H1 (cell line): ENCODE measurements at regions not wholly inside any gene's neighbourhood (a gene's known extent, or its start where the extent isn't known, plus 50 kb on each side); places are given as distances from the start of the nearest gene placed in this dataset.

Experiments
- CTCF ChIA-PET: fragments of 300-600 bp; sonication (Branson Sonifier 250); formaldehyde crosslinking; loops from one replicate; lab custom pipeline; 2021; ENCODE audit not compliant: partially characterized antibody; lab: Charles Lee
- POLR2A ChIA-PET: fragments of 300-600 bp; sonication (Branson Sonifier 250); formaldehyde crosslinking; loops from one replicate; lab custom pipeline; 2021; ENCODE audit warnings: inconsistent platforms; ENCODE audit not compliant: partially characterized antibody; lab: Charles Lee
- DNase-seq, 2 experiments: peaks; one replicate each; pipeline versions ENCODE4 v3.0.0 to v3.0.0-alpha.2; 2010 to 2022; ENCODE audit warnings: low spot score in 2 of 2, low read depth in 1 of 2, mixed read lengths in 1 of 2
- FAIRE-seq: peaks from 2 replicates; lab custom pipeline; 2011; peaks lifted over from hg19 to GRCh38; lab: Jason Lieb, UNC
- H2AFZ ChIP-seq: 2 replicates; pipeline ENCODE4 v1.8.1; 2012; ENCODE audit warnings: low read length, inconsistent platforms
- H2AK5ac ChIP-seq: 2 replicates; pipeline ENCODE4 v1.6.1; 2013; ENCODE audit warnings: low read depth, low read length
- H2BK120ac ChIP-seq: replicated peaks from 2 replicates; pipeline ENCODE3; 2013; ENCODE audit warnings: low read depth, low read length, inconsistent platforms
- H2BK12ac ChIP-seq: 2 replicates; pipeline ENCODE4 v1.6.1; 2013; ENCODE audit warnings: low read depth, low read length
- H2BK15ac ChIP-seq: 2 replicates; pipeline ENCODE4 v1.6.1; 2013; ENCODE audit warnings: low read length
- H2BK20ac ChIP-seq: 2 replicates; pipeline ENCODE4 v1.6.1; 2013; ENCODE audit warnings: low read length
- H2BK5ac ChIP-seq: 2 replicates; pipeline ENCODE4 v1.6.1; 2013; ENCODE audit warnings: low read depth, low read length
- H3K14ac ChIP-seq: 2 replicates; pipeline ENCODE4 v1.6.1; 2013; ENCODE audit warnings: inconsistent platforms; ENCODE audit not compliant: insufficient read length
- H3K18ac ChIP-seq: 2 replicates; pipeline ENCODE4 v1.6.1; 2013; ENCODE audit warnings: low read length; ENCODE audit errors: extremely low read depth
- H3K23ac ChIP-seq: 2 replicates; pipeline ENCODE4 v1.6.1; 2013; ENCODE audit warnings: inconsistent platforms; ENCODE audit not compliant: insufficient read length
- H3K23me2 ChIP-seq: 2 replicates; pipeline ENCODE4 v1.6.1; 2013; ENCODE audit warnings: low read depth, low read length
- H3K27ac ChIP-seq: 2 replicates; pipeline ENCODE4 v1.6.1; 2011; ENCODE audit warnings: low read depth, low read length, inconsistent platforms
- H3K27me3 ChIP-seq, 4 experiments: replicated peaks in 1 of 4; 1 replicate in 1 of 4; 2 replicates in 3 of 4; pipeline versions ENCODE4 v1.6.1 to v1.8.1; 2011 to 2013; ENCODE audit warnings: low read length in 3 of 4, mild to moderate bottlenecking in 3 of 4, inconsistent platforms in 2 of 4, mixed read lengths in 2 of 4, moderate library complexity in 1 of 4; ENCODE audit not compliant: control insufficient read depth in 3 of 4, insufficient read depth in 3 of 4; ENCODE audit errors: extremely low read depth in 1 of 4
- H3K36me3 ChIP-seq, 4 experiments: 2 replicates each; pipeline versions ENCODE4 v1.6.1 to v1.8.1; 2011 to 2013; ENCODE audit warnings: mild to moderate bottlenecking in 4 of 4, low read length in 3 of 4, moderate library complexity in 2 of 4, control low read depth in 1 of 4, inconsistent platforms in 1 of 4; ENCODE audit not compliant: insufficient read depth in 4 of 4, control insufficient read depth in 2 of 4
- H3K4ac ChIP-seq: replicated peaks from 2 replicates; pipeline ENCODE3; 2013; ENCODE audit warnings: low read length, low read depth, mixed read lengths, inconsistent platforms; ENCODE audit not compliant: insufficient read length
- H3K4me1 ChIP-seq, 4 experiments: replicated peaks in 1 of 4; 1 replicate in 1 of 4; 2 replicates in 3 of 4; pipeline versions ENCODE4 v1.6.1 to v1.8.1; 2011 to 2013; ENCODE audit warnings: low read length in 3 of 4, inconsistent platforms in 2 of 4, mixed read lengths in 1 of 4; ENCODE audit not compliant: insufficient read depth in 4 of 4, control insufficient read depth in 3 of 4
- H3K4me2 ChIP-seq, 2 experiments: 2 replicates each; pipeline versions ENCODE4 v1.6.1 to v1.8.1; 2011 to 2013; ENCODE audit warnings: low read depth in 2 of 2, low read length in 2 of 2, control low read depth in 1 of 2, inconsistent platforms in 1 of 2, mild to moderate bottlenecking in 1 of 2; ENCODE audit not compliant: insufficient read depth in 1 of 2
- H3K4me3 ChIP-seq, 4 experiments: fragments of 200-600, 300-600 bp in 1 of 4; sonication (generic), shearing (Covaris generic), sonication (Bioruptor Twin) in 1 of 4; 2 replicates each; pipeline versions ENCODE4 v1.5.1 to v1.8.1; 2011 to 2016; ENCODE audit warnings: low read length in 4 of 4, low read depth in 3 of 4, control low read depth in 2 of 4, inconsistent platforms in 2 of 4, mild to moderate bottlenecking in 2 of 4, mixed read lengths in 1 of 4, moderate library complexity in 1 of 4; ENCODE audit not compliant: insufficient read depth in 2 of 4; ENCODE audit errors: extremely low read depth in 1 of 4
- H3K56ac ChIP-seq: replicated peaks from 2 replicates; pipeline ENCODE3; 2013; ENCODE audit warnings: low read depth, mild to moderate bottlenecking, mixed read lengths, low read length, inconsistent platforms; ENCODE audit not compliant: insufficient read length
- H3K79me1 ChIP-seq: 2 replicates; pipeline ENCODE4 v1.6.1; 2013; ENCODE audit warnings: low read depth, low read length, control low read depth
- H3K79me2 ChIP-seq, 2 experiments: 2 replicates each; pipeline versions ENCODE4 v1.6.1 to v1.8.1; 2012 to 2013; ENCODE audit warnings: low read length in 2 of 2, mild to moderate bottlenecking in 2 of 2, inconsistent platforms in 1 of 2; ENCODE audit not compliant: insufficient read depth in 2 of 2, control insufficient read depth in 1 of 2
- H3K9ac ChIP-seq, 4 experiments: replicated peaks in 1 of 4; 1 replicate in 1 of 4; 2 replicates in 3 of 4; pipeline versions ENCODE4 v1.6.1 to v1.8.1; 2011 to 2013; ENCODE audit warnings: low read depth in 3 of 4, low read length in 3 of 4, control low read depth in 2 of 4, mild to moderate bottlenecking in 2 of 4, moderate library complexity in 2 of 4, inconsistent platforms in 1 of 4; ENCODE audit errors: extremely low read depth in 1 of 4
- H3K9me3 ChIP-seq, 2 experiments: 2 replicates each; pipeline versions ENCODE4 v1.6.1 to v1.8.1; 2012 to 2013; ENCODE audit warnings: mild to moderate bottlenecking in 2 of 2, moderate library complexity in 2 of 2, control low read depth in 1 of 2, inconsistent platforms in 1 of 2, low read depth in 1 of 2, low read length in 1 of 2, mixed read lengths in 1 of 2; ENCODE audit not compliant: insufficient read depth in 2 of 2
- H4K20me1 ChIP-seq, 2 experiments: replicated peaks in 1 of 2; 2 replicates each; pipeline versions ENCODE3 to v1.8.1; 2011 to 2013; ENCODE audit warnings: inconsistent platforms in 2 of 2, low read length in 2 of 2, mild to moderate bottlenecking in 1 of 2; ENCODE audit not compliant: insufficient read depth in 2 of 2, control insufficient read depth in 1 of 2
- H4K5ac ChIP-seq: 2 replicates; pipeline ENCODE4 v1.6.1; 2013; ENCODE audit warnings: low read length, low read depth, mixed read lengths, inconsistent platforms; ENCODE audit not compliant: insufficient read length
- H4K8ac ChIP-seq: 2 replicates; pipeline ENCODE4 v1.8.0; 2013; ENCODE audit warnings: mild to moderate bottlenecking, moderate library complexity, low read length, inconsistent platforms; ENCODE audit not compliant: insufficient read depth; ENCODE audit errors: extremely low read depth
- H4K91ac ChIP-seq: replicated peaks from 2 replicates; pipeline ENCODE3; 2013; ENCODE audit warnings: low read length, mixed read lengths, inconsistent platforms; ENCODE audit not compliant: insufficient read length
- EP300 ChIP-seq, 2 experiments: IDR thresholded peaks; 1 replicate in 1 of 2; 2 replicates in 1 of 2; pipeline ENCODE4 v1.6.1; 2011 to 2012; ENCODE audit warnings: low read depth in 2 of 2, low read length in 2 of 2, mild to moderate bottlenecking in 2 of 2, borderline replicate concordance in 1 of 2, inconsistent platforms in 1 of 2, moderate library complexity in 1 of 2
- POLR2A ChIP-seq, 2 experiments: IDR thresholded peaks; 1 replicate in 1 of 2; 2 replicates in 1 of 2; pipeline ENCODE4 v1.6.1; 2011; ENCODE audit warnings: low read depth in 2 of 2, low read length in 2 of 2, mild to moderate bottlenecking in 2 of 2; ENCODE audit errors: control extremely low read depth in 1 of 2
- YY1 ChIP-seq: IDR thresholded peaks from 2 replicates; pipeline ENCODE4 v1.6.1; 2011; ENCODE audit warnings: low read depth, mild to moderate bottlenecking, low read length
- WGBS, 2 experiments: shearing (Covaris generic) in 1 of 2; methylation state at CpG; one replicate each; pipeline versions ENCODE4 v1.1.6 to v1.1.7; 2013 to 2015; ENCODE audit warnings: low lambda C conversion rate in 2 of 2, mixed read lengths in 2 of 2, inconsistent platforms in 1 of 2, low coverage in 1 of 2, missing lambda C conversion rate in 1 of 2; ENCODE audit not compliant: insufficient replicate concordance in 2 of 2, insufficient coverage in 1 of 2, insufficient read length in 1 of 2; ENCODE audit errors: extremely low coverage in 1 of 2, missing lambda C conversion rate in 1 of 2; 5-methylcytosine and 5-hydroxymethylcytosine counted together

- no peak overlapping the region for H2BK15ac ChIP-seq
- no peak for DNase-seq
- H4K5ac ChIP-seq = no peak overlapping the region
- H3K23ac ChIP-seq = no peak overlapping the region
- H3K9ac ChIP-seq = no peak overlapping the region
- H3K27ac ChIP-seq = no peak overlapping the region
- H2BK12ac ChIP-seq = no peak overlapping the region
- H3K23me2 ChIP-seq = no peaks in the 10 kb centered on the region
- no peaks in the 10 kb centered on the region; the same call in 1 of the 2 replicates for H3K79me1 ChIP-seq
- no peak overlapping the region for H4K8ac ChIP-seq
- H2BK120ac ChIP-seq = no peak overlapping the region
- WGBS, 2 experiments = 90% methylated on average over 5 of the region's 5 CpGs; no CpG with 5 or more reads in 1 of the 2 experiments
- CTCF ChIA-PET = no interaction called here
- H2AFZ ChIP-seq = no peak overlapping the region
- H3K9me3 ChIP-seq = no peaks in the 10 kb centered on the region
- no peaks in the 10 kb centered on the region for H3K27me3 ChIP-seq
- POLR2A ChIA-PET = no interaction called here
- peaks cover 0 to 19% of the 10 kb centered on the region in 2 experiments; a peak in 2 of 4 replicates for H3K79me2 ChIP-seq
- H4K91ac ChIP-seq = no peak overlapping the region
- H3K4me3 ChIP-seq = no peak overlapping the region
- H2AK5ac ChIP-seq = no peak overlapping the region
- no peak overlapping the region for H2BK20ac ChIP-seq
- H4K20me1 ChIP-seq = no peaks in the 10 kb centered on the region
- H3K4me2 ChIP-seq = no peak overlapping the region
- no peak overlapping the region for H3K18ac ChIP-seq
- no peak overlapping the region for H3K4ac ChIP-seq
- no peaks in the 10 kb centered on the region for H3K36me3 ChIP-seq
- no peak overlapping the region for H2BK5ac ChIP-seq
- no peak overlapping the region for H3K56ac ChIP-seq
- H3K14ac ChIP-seq = no peak overlapping the region
- H3K4me1 ChIP-seq = peaks cover 0 to 2% (median 0%) of the 10 kb centered on the region in 4 experiments; a peak in 1 of 7 replicates
- FAIRE-seq = no peak
- TF ChIP-seq EP300 (IDR thresholded peaks at IDR 0.05; ENCODE audit: borderline replicate concordance in 1 of 2, low read depth in 2 of 2, low read length in 2 of 2) = no peak
- no peak for TF ChIP-seq POLR2A (IDR thresholded peaks at IDR 0.05; ENCODE audit: control extremely low read depth in 1 of 2, low read depth in 2 of 2, low read length in 2 of 2)
- no peak for TF ChIP-seq YY1
Observed at GRCh38 chr14:71525663-71526221, 406.5 kb upstream of the RGS6 start.
